ENCODE measurements at regions not wholly inside any gene's neighbourhood (a gene's known extent, or its start where the extent isn't known, plus 50 kb on each side); places are given as distances from the start of the nearest gene placed in this dataset.

DNA sequence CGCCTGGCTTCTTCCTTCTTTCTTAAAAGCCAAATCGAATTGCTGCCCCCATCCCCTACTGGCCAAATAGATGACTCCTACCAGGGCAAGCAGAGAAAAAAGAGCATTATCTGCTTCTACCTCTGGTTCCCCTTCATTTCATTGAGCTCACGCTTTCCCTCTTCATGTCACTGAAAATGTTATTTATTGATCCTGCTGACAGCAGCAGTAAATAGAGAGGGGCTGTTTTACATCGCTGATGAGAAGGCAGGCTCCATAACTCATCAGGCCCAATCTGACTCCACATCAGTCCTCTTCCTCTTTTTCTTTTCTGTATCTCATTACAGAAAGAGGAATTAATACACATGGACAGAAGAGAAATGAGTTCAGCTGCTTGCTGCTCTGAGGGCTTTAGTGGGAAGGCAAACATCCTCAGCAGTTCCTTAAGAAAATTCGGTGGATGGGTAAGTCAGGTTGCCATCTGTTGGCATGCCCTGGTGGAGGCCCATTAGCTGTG, 904.1 kb downstream of the KCNMA1 start (continued):
- no peak for TF ChIP-seq CTCF (IDR thresholded peaks at IDR 0.05; ENCODE audit: low read depth, low read length, missing input control)
- no peak for TF ChIP-seq ATF3 (IDR thresholded peaks at IDR 0.05)
- no peak for TF ChIP-seq HNF4G (IDR thresholded peaks at IDR 0.05)
- TF ChIP-seq NR2F2 (IDR thresholded peaks at IDR 0.05): no peak
- no peak for TF ChIP-seq EGR1 (IDR thresholded peaks at IDR 0.05; ENCODE audit: low read depth in 2 of 2)

DNA sequence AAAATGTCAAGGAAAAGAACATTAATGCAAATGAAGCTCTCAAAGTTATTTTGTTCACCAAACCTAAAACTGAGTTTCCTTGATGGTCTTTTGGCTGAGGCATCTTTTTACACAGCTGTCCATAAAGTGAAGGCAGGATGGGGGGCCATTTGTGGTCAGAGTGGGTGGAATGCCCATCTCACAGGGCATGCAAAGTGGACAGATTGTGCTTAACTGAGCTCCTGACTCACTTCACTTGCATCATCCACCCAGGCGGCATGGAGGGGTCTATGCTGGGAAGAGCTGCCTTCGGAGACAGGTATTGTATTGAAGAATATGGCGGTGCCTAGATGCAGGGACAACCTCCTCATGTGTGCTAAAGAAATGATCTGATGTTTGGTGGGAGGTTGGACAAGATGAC, 905.3 kb downstream of the KCNMA1 start:
- Histone ChIP-seq H3K9ac (ENCODE audit: low read depth in 1 of 2, low read length in 2 of 2) (no peak overlapping the region), H3K4me3 (ENCODE audit: low read depth in 1 of 3, low read length in 3 of 3) (no peak overlapping the region), H3K4me1 (ENCODE audit: control insufficient read depth in 4 of 4, insufficient read depth in 4 of 4, low read length in 3 of 4) (no peaks in the 10 kb centered on the region), H3K9me3 (ENCODE audit: control insufficient read depth in 4 of 4, low read length in 3 of 4) (peaks cover 0 to 6% (median 4%) of the 10 kb centered on the region in 4 donors), H3K27ac (ENCODE audit: low read depth in 1 of 2, low read length in 2 of 2) (no peak overlapping the region), H3K36me3 (ENCODE audit: control insufficient read depth in 4 of 4, insufficient read depth in 3 of 4, low read depth in 1 of 4, low read length in 3 of 4) (no peaks in the 10 kb centered on the region), H3K27me3 (ENCODE audit: control insufficient read depth in 4 of 4, insufficient read depth in 4 of 4, low read length in 3 of 4) (peaks cover 0 to 14% (median 2%) of the 10 kb centered on the region in 4 donors)
- DNase-seq (ENCODE audit: low spot score): no peak
- 86% methylated on average over 3 of the region's 3 CpGs for WGBS
- TF ChIP-seq, protein P1, sequence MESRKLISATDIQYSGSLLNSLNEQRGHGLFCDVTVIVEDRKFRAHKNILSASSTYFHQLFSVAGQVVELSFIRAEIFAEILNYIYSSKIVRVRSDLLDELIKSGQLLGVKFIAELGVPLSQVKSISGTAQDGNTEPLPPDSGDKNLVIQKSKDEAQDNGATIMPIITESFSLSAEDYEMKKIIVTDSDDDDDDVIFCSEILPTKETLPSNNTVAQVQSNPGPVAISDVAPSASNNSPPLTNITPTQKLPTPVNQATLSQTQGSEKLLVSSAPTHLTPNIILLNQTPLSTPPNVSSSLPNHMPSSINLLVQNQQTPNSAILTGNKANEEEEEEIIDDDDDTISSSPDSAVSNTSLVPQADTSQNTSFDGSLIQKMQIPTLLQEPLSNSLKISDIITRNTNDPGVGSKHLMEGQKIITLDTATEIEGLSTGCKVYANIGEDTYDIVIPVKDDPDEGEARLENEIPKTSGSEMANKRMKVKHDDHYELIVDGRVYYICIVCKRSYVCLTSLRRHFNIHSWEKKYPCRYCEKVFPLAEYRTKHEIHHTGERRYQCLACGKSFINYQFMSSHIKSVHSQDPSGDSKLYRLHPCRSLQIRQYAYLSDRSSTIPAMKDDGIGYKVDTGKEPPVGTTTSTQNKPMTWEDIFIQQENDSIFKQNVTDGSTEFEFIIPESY (IDR thresholded peaks at IDR 0.05): no peak
- TF ChIP-seq NR2F2 (IDR thresholded peaks at IDR 0.05): no peak
- no peak for TF ChIP-seq CTCF (IDR thresholded peaks at IDR 0.05; ENCODE audit: low read depth, low read length, missing input control)
- TF ChIP-seq, protein P2, sequence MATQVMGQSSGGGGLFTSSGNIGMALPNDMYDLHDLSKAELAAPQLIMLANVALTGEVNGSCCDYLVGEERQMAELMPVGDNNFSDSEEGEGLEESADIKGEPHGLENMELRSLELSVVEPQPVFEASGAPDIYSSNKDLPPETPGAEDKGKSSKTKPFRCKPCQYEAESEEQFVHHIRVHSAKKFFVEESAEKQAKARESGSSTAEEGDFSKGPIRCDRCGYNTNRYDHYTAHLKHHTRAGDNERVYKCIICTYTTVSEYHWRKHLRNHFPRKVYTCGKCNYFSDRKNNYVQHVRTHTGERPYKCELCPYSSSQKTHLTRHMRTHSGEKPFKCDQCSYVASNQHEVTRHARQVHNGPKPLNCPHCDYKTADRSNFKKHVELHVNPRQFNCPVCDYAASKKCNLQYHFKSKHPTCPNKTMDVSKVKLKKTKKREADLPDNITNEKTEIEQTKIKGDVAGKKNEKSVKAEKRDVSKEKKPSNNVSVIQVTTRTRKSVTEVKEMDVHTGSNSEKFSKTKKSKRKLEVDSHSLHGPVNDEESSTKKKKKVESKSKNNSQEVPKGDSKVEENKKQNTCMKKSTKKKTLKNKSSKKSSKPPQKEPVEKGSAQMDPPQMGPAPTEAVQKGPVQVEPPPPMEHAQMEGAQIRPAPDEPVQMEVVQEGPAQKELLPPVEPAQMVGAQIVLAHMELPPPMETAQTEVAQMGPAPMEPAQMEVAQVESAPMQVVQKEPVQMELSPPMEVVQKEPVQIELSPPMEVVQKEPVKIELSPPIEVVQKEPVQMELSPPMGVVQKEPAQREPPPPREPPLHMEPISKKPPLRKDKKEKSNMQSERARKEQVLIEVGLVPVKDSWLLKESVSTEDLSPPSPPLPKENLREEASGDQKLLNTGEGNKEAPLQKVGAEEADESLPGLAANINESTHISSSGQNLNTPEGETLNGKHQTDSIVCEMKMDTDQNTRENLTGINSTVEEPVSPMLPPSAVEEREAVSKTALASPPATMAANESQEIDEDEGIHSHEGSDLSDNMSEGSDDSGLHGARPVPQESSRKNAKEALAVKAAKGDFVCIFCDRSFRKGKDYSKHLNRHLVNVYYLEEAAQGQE (IDR thresholded peaks at IDR 0.05): no peak
- TF ChIP-seq GABPA (IDR thresholded peaks at IDR 0.05 in 1 of 2, conservative IDR thresholded peaks at IDR 0.05 in 1 of 2): no peak
- no peak for TF ChIP-seq JUND (IDR thresholded peaks at IDR 0.05)
- TF ChIP-seq TAF1 (conservative IDR thresholded peaks at IDR 0.05): no peak
- no peak for TF ChIP-seq HNF4G (IDR thresholded peaks at IDR 0.05)
- no peak for TF ChIP-seq RAD21 (IDR thresholded peaks at IDR 0.05)
